ENCODE measurements at regions not wholly inside any gene's neighbourhood (a gene's known extent, or its start where the extent isn't known, plus 50 kb on each side); places are given as distances from the start of the nearest gene placed in this dataset.
"Not testable (repeated sequence)": the region's sequence is repeated elsewhere in the genome, so short reads cannot be mapped to it uniquely, and the experiment has no call there.

DNA sequence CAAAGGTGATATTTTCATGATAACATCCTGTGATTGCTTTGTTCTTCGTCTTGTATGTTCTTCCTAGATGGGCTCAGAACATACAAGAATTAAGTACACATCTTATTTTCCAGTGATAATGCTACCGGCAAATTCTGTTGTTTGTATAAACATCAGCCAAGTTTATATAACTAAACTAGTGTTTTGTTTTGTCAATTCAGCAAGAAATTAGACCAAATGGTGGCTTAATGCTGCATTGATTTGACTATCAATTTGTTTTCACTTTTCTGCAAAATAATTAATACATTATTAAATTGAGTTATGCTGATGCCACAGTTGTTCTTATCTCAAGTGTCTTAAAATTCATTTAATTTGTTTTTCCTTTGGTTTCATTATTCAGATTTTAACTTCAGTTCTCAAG, 177.7 kb downstream of the OR4F29 start:
- not testable (repeated sequence) for DNase-seq

DNA sequence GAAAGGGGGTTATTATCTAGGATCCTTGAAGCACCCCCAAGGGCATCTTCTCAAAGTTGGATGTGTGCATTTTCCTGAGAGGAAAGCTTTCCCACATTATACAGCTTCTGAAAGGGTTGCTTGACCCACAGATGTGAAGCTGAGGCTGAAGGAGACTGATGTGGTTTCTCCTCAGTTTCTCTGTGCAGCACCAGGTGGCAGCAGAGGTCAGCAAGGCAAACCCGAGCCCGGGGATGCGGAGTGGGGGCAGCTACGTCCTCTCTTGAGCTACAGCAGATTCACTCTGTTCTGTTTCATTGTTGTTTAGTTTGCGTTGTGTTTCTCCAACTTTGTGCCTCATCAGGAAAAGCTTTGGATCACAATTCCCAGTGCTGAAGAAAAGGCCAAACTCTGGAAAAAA, 183.7 kb downstream of the OR4F29 start:
- DNase-seq, result peak; percentile 86

All from activated CD4-positive, alpha-beta T cell treated with anti-CD3 and anti-CD28 coated beads for 48 hours (primary cell).